ENCODE measurements at regions not wholly inside any gene's neighbourhood (a gene's known extent, or its start where the extent isn't known, plus 50 kb on each side); places are given as distances from the start of the nearest gene placed in this dataset.

DNA sequence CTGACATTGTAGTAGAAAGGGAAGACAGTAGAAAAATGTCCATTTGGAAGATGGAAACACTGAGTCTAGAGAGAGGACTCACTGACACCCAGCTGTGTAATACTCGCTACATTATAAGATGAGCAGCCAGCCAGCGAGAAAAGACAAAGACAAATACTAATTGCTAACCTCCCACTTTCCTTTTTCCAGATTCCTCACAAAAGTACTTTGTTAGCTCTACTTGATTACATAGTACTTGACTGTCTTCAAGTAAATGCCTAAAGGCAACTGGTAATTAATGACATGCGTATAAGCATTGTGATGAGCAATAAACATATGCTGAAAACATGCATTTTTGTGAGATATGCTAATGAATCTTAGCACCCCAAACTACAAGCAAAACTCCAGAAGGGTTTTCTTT, 363.1 kb downstream of the GPAM start:
- DNase-seq (ENCODE audit: low read depth) = no peak

DNA sequence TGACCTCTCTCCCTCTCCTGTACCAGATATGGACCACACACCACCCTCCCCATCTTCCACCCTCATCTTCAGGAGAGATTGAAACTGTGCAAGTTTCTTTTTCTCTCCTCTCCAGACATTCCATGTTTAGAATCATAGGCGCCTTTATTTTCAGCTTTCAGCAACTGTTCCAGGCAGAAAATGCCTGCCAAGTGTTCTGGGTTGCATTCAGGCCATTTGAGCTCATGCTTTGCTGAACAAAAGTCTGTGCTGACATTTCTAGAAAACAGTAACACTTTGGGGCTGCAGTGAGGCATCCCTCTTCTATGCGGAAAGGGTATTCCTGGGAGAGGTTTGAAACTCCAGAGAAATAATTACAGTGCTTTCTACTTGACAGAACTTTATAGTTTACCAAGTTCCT, 361.7 kb downstream of the GPAM start:
- DNase-seq (ENCODE audit: low read depth) = no peak

DNA sequence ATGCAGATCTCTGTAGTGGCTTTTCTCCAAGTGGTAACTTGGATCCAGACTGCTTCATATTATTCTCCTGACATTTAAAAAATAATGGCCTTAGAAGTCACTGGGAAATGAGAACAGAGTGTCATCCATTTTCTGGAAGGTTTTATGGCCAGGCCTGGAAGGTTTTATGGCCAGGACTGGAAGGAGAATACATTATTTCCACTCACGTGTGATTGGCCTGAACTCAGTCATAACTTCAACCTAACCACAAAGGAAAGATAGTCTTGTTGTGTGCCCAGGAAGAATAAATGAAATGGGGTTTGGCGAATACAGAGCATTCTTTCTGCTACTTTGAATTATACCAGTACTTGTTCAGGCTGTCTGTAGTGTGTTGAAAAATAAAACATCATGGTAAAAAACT, 360.9 kb downstream of the GPAM start:
- DNase-seq (ENCODE audit: low read depth) = no peak

- DNase-seq (ENCODE audit: low read depth) = no peak
These were observed 359.4 kb downstream of the GPAM start for GRCh38 chr10:111824128-111824527.

GRCh38 chr10:111830359-111830758, 353.2 kb downstream of the GPAM start:
- DNase-seq (ENCODE audit: low read depth) = no peak

GRCh38 chr10:111831058-111831457, 352.5 kb downstream of the GPAM start:
- no peak for DNase-seq (ENCODE audit: low read depth)

GRCh38 chr10:111833251-111833650, 350.3 kb downstream of the GPAM start:
- no peak for DNase-seq (ENCODE audit: low read depth)

DNA sequence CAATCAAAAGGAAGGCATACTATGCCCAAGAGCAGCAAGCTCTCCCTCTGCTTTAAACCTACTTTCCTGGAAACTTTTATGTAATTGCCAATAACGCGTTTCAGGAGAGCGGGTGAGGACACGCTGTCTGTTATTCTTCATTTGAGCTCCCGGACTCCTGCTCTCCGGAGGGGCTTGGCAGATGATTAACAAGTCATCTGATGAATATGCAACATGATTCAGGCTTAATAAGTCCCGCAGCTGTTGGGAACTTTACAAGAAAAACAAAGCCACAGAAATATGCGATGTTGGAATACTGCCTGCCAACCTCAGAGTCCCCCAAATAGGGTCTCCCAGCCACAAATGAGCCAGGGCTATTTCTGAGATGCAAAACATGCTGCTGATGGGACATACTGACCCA, 348.0 kb downstream of the GPAM start:
- no peak for DNase-seq (ENCODE audit: low read depth)

GRCh38 chr10:111836064-111836463, 347.5 kb downstream of the GPAM start:
- no peak for DNase-seq (ENCODE audit: low read depth)

- DNase-seq (ENCODE audit: low read depth) = no peak
These were observed 347.0 kb downstream of the GPAM start for GRCh38 chr10:111836571-111836970.

DNA sequence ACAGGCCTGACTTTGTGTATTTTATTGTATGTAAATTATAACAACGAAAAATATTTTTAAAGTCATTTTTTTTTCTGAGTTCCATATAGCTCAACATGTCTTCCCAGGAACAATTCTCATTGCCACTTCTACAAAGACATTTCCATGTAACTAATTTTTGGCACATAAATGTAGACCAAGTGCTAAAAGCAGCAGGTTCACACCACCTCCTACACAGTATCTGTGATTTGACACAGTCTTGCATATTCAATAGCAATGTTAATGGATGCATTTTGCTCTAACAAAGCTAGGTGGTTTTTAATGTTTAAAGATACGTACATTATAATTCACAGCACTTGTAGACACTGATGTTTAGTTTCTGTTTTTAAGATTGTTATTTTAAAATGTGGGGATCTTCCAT, 346.5 kb downstream of the GPAM start:
- no peak for DNase-seq (ENCODE audit: low read depth)

GRCh38 chr10:111837985-111838384, 345.6 kb downstream of the GPAM start:
- DNase-seq (ENCODE audit: low read depth) = no peak

GRCh38 chr10:111840546-111840945, 343.0 kb downstream of the GPAM start:
- DNase-seq (ENCODE audit: low read depth) = no peak

DNA sequence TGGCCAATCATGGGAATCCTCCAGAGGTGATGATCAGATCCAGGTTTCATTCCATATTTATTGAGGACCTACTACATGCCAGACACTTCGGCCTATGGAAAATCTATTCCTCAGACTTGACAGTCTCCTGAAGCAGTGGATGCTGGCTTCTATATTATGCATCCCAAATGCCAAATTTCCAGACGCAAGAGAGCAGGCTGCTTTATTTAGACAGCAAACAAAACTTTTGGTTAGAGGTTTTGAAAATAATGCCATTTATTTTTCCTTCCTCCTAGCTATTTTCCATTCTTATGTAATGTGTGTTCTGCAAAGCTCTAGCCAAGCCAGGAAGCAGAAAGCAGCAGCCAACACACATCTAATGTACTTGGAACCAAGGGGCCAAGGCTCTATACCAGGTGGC, 330.8 kb downstream of the GPAM start:
- no peak for DNase-seq (ENCODE audit: low read depth)

- no peak for DNase-seq (ENCODE audit: low read depth)
These were observed 326.9 kb downstream of the GPAM start for GRCh38 chr10:111856631-111857030.

- no peak for DNase-seq (ENCODE audit: low read depth)
These were observed 318.0 kb downstream of the GPAM start for GRCh38 chr10:111865550-111865949.

DNA sequence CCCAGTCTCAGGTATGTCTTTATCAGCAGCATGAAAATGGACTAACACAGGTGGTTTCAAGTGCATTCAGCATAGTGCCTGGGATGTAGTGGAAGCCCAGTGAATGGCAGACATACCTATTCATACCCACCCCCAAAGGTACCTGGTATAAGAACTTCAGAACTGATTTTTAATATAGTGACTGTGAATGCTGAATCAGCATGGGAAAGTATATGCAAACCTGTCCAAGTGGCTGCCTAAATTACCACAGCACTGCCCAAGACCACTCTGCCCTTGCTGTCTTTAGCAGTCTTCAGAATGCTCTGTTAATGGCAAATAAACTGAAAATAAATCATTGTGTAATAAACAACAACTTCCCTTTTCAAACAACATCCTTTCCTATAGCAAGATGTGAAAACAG, 312.1 kb downstream of the GPAM start:
- no peak for DNase-seq (ENCODE audit: low read depth)

DNA sequence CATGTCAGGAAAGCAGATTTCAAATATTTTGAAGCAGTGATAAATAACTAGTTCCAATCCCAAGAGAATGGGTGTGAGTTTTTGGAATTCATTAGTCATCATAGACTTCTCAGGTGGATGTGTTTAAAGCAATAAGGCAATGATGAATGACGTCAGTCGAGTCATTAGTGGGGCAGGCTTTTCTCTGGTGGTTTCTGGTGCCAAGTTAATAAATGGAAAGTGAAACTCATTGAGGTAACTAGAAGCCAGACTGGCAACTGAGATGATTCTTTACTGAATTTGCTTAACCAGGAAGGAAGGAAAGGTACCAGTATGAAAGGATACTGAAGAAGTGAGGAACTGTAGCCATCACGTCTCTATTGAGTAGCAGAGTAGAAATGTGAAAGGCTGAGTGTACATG, 311.0 kb downstream of the GPAM start:
- no peak for DNase-seq (ENCODE audit: low read depth)

GRCh38 chr10:111873041-111873440, 310.5 kb downstream of the GPAM start:
- no peak for DNase-seq (ENCODE audit: low read depth)

DNA sequence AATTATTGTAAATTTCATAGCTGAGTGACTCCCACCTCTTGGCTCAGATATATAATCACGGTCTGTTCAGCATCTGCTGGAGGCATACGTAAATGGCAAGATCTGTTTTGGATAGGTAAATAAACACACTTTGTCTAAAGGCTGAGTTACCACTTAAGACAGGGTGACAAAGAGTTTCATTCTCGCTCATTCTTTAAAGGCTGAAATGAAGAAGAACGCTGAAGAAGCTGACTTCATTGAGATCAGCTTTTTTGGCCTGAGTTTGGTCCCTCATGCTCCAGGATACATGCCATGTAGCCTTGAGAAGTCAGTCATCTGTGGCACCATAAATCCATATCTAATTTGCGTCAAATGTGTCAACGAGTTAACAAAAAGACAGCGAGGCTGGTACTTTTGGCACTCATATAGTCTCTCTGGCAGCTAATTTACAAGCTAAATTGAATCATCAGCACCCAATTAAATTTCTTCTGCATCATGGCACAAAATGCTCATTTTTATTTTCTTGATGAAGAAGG, 309.9 kb downstream of the GPAM start:
- DNase-seq (ENCODE audit: low read depth) = no peak

- no peak for DNase-seq (ENCODE audit: low read depth)
These were observed 309.0 kb downstream of the GPAM start for GRCh38 chr10:111874576-111874975.

DNA sequence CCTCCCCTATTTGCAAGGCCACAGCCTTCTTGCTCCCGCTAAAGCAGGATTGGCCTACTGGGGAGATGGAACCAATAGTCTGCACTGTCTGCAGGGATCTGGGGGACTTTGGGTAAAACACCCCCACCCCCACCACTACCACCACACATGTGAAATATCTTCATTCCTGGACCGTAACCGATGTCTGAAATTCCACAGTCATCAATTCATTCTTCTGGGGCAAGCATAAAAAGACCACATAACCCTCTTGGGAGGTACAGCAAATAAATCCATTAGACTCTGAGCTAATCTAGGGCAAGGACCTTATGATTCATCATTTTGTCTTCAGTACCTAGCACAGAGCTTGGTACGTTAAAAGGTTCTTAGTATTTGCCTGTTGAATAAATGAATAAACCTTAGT, 307.8 kb downstream of the GPAM start:
- no peak for DNase-seq (ENCODE audit: low read depth)

GRCh38 chr10:111877258-111877657, 306.3 kb downstream of the GPAM start:
- DNase-seq (ENCODE audit: low read depth) = no peak

DNA sequence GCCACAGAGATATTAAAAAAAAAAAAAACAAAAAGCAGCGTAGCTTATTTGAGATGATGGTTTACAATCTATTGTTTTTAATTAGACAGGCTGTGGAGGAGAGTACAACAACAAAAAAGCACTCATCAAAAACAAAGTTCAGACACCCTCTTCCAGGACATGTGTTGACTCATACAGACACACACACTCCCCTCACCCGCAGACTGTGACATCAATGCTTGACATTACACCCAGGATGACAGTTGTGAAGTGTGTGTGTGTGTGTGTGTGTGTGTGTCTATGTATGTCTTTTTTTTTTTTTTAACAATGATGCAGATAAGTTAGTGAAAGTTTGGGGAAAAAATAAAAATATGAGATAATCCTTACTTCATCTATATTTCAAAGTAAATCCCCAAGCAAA, 303.6 kb downstream of the GPAM start:
- DNase-seq (ENCODE audit: low read depth) = no peak

DNA sequence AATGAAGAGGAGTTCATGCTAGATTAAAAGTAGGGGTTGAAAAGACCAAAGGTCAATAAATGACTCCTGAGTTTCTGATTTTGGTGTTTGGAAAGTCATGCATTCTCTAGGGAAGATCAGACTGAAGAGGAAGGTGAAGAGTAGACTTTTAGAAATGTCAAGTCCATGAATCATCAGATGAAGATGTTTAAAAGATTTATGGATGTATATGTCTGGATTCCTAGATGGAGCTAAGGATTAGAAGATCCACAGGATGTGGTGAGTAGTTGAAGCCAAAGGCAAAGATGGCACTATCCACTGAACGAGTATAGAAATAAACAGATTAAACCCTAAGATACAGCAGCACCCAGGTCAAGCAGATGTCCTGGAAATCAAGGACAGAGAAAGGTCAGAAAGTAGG, 298.5 kb downstream of the GPAM start:
- no peak for DNase-seq (ENCODE audit: low read depth)

Data from T follicular helper cell (primary cell).